HUDEP-2 (cell line): ENCODE measurements at regions not wholly inside any gene's neighbourhood (a gene's known extent, or its start where the extent isn't known, plus 50 kb on each side); places are given as distances from the start of the nearest gene placed in this dataset.
"Not testable (repeated sequence)": the region's sequence is repeated elsewhere in the genome, so short reads cannot be mapped to it uniquely, and the experiment has no call there.

Source experiments
- DNase-seq, 76 experiments: peaks; one replicate each; lab custom pipeline; 2025; ENCODE audit not compliant: unreplicated experiment in 76 of 76; lab: John Stamatoyannopoulos, UW

DNA sequence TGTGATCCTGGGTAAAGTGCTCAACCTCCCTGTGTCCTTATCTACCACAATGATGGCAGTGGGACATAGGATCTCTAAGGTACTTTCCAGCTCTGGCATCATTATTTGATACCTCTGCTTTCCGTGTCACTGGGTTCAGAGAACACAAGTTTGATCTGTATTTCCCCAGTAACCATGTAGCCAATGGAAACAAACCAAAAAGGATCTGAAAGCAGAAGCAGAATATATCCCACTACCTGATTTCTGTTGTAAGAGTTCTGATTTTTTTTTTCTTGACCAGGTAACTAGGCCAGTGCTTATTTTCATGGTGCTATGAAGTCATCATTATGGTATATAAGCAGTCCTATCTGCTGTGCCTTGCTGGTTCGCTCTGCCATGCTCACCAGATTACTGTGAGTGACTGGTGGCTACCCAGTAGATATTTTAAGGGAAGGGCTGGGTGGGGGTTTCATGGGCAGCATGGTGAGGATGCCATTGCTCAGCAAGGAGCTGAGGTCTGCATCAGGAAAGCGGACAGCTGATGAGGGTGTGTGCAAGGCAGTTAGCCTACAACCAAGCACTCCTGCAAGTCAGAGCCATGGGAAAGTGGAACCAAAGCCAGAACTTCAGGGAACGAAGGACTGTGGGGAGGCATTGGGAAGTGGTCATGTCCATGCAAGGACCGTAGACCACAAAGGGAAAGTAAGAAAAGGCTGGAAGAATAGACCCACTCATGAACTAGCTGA lies 104.9 kb upstream of the EDEM3 start:
- DNase-seq, result no peak

DNA sequence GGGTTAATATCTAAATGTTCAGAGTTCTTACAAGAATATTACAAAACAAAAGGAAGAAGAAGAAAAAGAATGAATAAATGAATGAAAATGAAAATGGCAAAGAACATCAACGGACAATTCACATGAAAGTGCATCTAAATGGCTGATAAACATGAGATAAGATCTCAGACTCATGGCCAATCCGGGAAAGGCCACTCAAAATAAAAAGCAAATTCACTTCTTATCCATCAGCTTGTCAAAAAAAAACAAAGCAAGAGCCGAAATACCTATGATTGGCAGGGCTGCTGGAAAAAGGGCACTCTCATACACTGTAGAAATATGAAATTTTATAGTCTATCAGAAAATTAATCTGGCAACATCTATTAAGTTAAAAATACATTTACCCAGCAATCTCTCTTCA lies 103.6 kb upstream of the EDEM3 start:
- no peak for DNase-seq

DNA sequence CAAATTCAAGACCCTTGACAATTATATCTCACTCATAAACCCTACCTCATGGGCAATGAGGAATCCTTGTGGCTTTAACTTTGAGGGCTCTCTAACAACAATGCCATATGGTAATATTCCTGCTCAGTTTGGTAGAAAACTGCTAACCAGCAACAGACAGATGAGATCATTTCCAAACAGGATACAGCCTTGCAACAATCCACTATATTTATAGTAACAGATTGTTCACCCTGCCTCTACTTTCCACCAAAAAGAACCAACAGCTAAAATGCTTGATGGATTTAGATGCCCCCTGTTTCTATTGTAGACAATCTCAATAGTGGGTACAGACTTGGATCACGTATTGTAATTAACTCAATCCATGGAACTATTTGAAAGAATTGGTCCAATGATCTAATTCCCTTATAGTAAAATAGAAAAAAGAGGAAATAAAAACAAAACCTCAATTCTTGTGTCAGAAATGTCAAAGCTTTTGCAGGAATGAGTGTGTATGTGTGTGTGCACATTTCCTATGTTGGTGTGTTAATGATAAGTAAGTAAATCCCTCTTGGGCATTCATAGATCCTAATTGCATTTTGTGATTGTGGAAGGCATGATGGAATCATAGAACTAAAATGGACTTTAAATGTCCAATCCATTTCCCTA lies 100.0 kb upstream of the EDEM3 start:
- DNase-seq, result no peak

DNA sequence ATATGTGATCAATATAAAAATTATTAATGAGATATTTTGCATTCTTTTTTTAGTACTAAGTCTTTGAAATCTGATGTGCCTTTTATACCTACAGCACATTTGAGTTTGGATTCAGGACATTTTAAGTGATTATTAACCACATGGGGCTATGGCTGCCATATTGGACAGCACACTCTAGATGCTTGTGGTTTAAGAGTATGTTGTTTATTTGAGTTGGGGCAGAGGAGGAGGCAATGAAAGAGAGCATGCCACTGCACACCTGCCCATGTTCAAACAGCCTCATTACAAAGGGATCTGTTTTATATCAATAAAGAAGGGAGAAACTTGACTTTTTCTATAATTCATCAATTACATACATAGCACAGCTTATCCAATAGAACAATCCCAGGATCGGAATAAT lies 99.4 kb upstream of the EDEM3 start:
- DNase-seq, result no peak

DNA sequence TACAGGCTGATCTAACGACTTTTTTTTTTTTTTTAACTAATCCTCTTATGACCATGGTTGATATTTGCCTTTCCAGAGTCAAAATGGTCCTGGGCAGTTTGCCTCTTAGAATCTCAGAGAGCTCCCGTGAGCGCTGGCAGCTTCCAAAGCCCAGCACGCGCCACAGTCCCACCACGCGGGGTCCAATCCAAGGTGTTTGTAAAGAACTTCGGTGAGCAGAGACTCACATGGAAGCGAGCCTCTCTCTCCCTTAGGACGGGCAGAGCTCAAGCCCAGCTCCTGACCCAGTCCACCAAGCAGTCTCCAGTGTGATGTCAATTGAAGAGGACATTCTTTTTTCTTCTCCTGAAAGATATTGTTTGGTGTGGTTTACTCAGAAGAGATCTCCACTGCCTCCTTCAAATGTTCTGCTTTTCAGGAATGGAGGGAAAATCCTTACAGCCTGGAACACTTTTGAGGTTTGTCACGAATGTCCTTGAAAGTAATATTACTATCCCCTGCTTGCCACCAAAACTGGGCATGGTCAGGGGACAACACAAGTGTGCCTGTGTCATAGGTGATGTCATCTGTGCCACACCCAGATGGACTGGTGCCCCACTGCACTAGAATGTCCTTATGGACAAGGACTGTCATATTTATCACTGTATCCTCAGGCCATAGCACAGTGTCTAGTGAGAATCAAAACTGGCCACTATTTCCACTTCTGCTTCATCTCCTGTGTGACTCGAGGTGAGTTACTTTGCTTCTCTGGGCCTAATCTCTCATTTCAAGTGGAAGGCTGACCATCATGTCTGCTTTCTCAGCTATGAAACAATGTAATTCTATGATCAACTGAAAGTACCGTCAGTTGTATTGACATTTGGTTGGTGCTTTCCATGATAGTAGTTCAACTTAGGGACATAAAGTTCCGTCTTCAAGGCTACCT lies 97.4 kb upstream of the EDEM3 start:
- no peak for DNase-seq

DNA sequence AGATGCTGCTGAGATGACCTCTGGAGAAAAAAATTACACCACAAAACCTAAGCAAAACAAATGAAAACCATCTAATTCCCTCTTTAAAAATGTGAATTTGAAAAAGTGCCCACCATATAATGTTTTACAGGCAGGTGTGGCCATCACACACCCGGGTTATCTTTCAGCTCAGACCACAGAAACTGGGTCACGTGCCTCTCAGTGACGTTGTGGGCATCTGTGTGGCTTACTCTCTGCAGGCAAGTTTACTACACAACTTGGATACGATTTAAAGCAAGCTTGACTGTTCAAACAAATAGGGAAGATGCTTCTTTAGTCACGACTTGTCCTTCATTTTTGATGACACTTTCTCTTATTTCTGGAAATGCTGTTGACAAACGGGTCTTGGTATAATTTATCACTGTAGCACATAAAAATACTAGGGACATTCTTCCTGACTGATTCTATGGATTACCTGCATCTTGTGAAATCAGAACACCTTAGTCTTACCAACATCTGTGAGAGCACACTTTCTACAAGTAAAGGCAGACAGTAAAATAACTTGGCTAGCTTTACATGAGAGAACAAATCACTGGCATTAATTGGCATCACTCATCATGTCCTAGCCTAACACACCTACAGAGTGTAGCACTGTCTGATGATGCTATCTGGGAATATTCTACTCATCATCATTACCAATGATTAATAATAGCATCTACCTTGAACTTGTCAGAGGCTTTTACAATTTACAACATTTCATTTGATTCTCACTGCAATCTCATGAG lies 89.3 kb upstream of the EDEM3 start:
- peak in 38 of 76 experiments; percentile 4 to 56 (median 18) for DNase-seq

DNA sequence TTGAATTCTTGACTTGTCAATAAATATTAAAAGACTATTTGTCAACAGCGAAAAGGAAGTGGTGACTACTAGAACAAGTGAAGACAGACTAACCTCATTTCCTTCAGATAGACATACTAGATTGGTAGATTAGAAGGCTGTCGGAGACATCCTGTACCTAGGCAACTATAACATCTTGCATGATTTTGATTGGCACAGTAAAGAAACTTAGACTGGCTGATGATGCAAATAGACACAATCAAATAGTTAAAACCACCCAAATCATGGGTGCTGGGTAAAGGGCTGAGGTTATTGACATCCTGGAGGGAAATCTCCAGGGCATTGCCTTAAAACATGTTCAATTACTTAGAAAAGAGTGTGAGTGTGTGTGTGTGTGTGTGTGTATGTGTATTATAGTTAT lies 85.9 kb upstream of the EDEM3 start:
- DNase-seq, result no peak

DNA sequence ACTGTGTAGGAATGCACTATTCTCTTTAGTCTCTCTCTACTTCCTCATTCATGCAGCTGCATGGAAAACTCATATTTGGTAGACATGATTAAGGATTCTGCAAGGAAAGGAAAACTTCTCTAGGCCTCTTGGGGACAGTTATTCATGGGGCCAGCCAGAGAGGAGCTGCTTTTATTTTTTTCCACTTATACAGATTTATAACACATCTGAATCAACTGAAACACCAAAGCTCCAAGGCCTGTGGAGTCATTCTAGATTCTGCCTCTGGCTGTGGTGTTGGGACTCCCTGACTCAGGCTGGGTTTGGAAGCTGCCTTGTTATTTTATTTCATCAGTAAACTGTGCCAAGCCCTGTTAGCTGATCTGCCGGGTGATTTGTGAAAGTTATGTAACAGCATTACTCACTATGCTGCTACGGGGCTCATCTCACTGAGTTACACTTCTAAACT lies 83.9 kb upstream of the EDEM3 start:
- no peak for DNase-seq

DNA sequence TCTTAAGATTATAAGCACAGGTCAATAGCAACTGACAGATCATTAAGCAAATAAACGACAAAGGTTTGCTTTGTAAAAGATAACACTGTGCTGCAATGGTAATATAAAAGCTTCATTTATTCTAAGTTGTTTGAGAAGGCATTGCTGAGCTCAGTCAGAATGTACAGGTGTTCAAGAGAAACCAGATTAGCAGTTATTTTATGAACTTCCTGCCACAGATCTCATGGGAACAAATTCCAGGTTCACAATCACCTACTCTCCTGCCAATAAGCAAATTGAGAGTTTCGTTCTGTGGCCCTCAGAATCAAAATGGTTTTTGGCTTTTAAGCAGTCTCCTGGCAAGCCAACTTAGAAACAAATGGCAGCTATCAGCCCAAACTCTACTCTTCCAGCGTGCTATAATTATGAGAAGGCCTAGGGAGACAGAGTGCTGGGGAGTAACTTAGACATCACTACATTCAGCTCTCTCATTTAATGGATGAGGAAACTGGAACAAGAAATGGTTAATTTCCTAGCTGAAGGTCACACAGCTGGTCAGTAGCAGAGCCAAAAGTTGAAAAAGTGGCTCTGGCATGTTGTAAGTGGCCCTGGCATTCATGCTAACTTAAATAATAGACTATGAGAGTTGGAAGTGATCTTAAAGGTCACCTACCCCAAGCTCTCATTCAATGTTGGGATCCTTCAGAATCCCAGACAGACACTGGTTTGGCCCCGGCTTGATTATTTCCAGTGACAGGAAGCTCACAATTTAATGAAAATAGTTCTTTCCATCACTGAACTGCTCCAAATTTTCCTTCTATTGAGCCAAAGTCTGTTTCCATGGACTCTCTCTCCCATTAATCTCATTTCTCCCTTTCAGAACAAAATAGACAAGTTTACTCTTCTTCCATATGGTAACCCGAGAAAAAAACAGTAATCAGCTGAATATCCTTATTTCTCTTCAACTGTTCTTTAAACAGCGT lies 82.6 kb upstream of the EDEM3 start:
- no peak for DNase-seq

DNA sequence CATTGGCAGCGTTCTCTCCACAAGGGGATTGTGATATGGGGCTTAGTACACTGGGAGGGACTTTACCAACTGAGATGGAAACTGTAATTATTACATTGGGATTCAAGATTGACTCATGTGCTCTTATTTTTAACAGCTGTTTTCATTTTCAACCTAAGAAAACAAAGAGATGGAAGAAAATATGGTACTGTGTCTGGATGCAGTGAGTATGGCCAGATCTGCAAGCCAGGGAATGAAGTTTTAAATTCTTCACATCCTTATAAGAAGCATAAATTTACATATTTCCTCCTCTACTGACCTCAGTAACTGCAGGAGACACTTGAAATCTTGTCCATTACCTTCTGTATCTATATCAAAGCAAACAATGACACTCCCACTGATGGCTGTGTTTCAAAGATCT lies 81.5 kb upstream of the EDEM3 start:
- no peak for DNase-seq

DNA sequence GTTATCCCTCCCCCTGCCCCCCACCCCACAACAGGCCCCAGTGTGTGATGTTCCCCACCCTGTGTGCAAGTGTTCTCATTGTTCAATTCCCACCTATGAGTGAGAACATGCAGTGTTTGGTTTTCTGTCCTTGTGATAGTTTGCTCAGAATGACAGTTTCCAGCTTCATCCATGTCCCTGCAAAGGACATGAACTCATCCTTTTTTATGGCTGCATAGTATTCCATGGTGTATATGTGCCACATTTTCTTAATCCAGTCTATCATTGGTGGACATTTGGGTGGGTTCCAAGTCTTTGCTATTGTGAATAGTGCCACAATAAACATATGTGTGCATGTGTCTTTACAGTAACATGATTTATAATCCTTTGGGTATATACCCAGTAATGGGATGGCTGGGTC lies 79.3 kb upstream of the EDEM3 start:
- not testable (repeated sequence) for DNase-seq

DNA sequence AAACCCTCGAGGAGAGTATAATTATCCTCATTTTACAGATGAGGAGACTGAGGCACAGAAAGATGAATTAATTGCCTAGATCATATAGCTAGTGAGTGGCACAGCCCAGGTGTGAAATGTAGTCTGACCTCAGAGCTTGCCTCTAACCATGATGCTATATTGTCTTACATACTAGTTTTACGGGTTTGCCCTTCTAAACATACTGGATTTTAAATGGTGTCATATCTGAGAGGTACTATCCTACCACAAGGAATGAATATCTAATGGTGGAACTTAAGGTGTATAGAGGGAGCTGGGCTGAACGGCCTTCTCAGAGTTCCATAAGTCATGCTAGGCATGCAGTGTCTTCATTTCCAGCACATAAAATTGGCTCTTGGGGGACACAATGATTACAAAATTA lies 77.9 kb upstream of the EDEM3 start:
- no peak for DNase-seq

DNA sequence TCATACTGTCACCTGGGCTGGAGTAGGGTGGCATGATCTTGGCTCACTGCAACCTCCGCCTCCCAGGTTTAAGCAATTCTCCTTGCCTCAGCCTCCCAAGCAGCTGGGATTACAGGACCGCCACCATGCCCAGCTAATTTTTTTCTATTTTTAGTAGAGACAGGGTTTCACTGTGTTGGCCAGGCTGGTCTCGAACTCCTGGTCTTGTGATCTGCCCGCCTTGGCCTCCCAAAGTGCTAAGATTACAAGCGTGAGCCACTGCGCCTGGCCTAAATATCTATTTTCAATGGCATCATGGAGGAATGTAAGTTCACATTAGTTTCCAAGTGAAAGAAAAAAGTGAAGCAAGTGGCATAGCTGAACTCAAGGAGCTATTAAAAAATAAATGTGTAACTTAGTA lies 74.8 kb upstream of the EDEM3 start:
- DNase-seq, result not testable (repeated sequence)

DNA sequence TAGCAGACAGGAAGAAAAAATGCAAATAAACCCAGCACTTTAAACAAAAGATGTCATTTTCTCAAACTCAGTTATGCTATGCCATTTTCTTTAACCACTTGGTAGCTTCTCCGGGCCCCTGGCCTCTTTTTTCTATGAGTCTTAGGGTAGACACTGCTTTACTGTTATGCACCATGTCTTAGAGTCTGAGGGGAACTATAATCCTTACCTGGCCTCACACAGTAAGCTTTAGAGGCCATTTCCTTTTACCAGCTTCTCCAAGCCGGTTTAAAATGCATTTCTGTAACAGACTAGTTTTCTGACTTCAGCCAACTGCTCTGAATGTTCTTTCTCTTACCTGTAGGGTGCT lies 73.7 kb upstream of the EDEM3 start:
- no peak for DNase-seq

DNA sequence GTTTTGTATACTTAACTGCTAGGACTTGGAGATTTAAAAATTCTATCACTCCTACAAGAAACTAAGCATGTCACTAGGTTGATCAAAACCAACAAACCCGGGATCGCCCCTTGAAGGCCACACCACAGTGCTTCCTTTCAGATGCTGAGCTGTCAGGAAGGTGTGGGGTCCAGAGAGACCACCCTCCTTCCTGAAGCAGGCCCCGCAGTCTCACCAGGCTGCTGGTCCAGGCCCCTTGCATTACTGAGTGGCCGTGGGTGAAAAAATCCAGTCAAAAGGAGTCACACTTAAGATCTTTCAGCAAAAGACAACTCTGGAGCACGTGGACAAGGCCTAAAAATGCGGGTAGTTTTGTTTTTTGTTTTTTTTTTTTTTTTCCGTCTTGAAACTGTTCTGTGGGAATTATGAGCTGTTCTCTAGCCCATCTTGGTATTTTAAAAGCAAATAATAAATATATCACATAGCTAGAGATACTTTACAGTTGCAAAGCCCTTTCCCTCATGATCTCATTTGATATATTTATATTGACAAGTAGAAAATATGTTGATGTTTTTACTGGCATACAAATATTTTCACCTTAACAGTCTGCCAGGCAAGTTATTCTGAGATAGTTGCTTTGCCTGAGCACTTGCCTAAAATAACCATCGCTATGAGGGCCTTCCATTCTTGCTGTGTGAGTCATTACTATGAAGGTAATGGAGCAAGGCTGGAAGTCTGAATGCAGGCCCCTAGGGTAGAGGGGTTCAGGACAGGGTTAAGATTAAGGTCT lies 73.1 kb upstream of the EDEM3 start:
- DNase-seq, result no peak

DNA sequence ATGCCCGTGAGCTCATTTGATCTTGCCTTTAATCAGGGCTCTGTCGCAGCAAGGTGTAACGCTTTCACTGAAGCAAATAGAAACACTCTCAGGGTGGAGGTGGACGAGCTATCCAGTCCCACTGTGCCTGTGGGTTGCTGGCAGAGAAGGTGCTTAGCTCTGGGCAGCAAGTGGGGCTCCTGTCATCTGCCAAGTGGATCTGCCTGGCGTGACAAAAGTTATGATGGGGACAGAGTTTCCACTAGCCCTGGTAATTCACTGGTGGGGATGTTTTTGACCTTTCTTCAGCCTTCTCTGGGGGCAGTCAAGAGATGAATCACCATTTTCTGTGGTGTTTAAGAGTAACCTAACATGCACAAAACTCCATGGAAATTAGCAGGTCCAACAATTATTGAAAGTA lies 71.3 kb upstream of the EDEM3 start:
- no peak for DNase-seq

DNA sequence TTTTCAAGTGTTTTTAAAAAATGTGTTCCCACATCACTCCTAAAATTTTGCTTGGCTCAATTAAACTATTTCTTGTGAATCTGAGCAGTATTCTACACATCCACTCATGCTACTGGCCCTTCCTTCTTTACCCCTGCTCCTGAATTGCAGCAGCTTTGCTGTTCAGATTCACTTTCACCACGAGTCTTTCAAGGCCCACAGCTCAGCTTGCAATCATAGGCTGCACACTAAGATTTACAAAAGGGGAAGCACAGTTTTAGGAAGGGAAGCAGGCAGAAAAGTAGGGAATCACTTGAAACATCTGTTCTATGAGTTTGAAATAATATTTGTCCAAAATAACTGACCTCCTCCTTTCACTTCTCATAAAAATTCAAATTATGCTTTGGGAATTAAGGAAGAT lies 70.9 kb upstream of the EDEM3 start:
- no peak for DNase-seq

DNA sequence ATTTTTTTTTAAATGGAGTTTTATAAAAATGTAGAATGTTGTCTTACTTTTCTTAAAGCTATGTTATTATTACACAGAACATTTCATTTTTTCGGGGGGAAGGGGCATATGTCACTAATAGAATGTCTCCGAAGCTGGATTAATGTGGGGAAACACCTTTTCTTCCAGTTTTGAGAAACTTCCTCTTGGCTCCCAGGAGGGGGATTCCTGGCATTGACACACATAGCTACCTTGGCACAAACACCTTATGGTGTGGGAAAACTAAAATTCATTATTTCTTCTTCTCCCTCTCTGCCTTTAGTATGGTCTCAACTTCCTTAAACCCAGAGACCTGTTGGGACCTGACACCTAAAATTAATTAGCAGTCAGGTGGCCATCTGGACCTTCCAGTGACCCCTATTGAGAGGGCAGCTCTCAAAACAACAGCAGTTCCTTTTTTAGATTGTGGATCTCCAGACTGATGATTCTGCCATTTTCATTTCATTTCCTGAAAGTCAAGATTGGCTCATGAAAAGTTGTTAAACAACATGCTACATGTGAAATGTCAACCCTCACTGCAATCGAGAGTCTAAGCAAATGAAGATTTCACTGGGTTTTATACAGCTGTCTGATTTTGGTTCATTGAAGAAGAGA lies 70.1 kb upstream of the EDEM3 start:
- DNase-seq, result no peak

DNA sequence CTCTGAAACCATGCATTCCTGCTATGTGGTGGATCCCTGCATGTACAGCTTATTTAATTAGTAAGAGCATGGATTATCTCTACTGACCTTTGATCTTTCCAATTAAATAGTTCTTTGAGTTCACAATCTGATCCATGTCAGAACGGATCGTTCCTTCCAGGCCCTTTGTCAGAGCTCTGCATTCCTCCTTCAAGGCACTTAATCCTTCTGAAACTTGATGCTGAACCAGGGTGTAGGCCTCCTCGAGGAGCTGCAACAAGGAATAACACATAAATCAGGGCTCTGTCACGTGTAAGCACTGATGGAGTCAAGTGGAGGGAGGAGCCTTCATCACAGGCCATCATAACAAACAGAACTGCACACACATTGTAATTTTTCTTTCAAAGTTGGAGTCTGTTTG lies 68.4 kb upstream of the EDEM3 start:
- no peak for DNase-seq
